Brain microvascular endothelial cell (primary cell): ENCODE measurements at regions not wholly inside any gene's neighbourhood (a gene's known extent, or its start where the extent isn't known, plus 50 kb on each side); places are given as distances from the start of the nearest gene placed in this dataset.
A peak's percentile ranks its signal among the peaks of the same experiment; 100 is the strongest.

ENCODE experiments used
- DNase-seq: peaks from one replicate; pipeline ENCODE4 v3.0.0-alpha.2; 2020
- H3K27ac ChIP-seq: fragments of 250-450 bp; sonication (Bioruptor Pico); 2 replicates; pipeline ENCODE4 v1.5.1; 2020; ENCODE audit warnings: mild to moderate bottlenecking, moderate library complexity
- H3K27me3 ChIP-seq: fragments of 250-450 bp; sonication (Bioruptor Pico); replicated peaks from 2 replicates; pipeline ENCODE4 v1.5.1; 2020; ENCODE audit warnings: mild to moderate bottlenecking
- H3K36me3 ChIP-seq: fragments of 250-450 bp; sonication (Bioruptor Pico); replicated peaks from 2 replicates; pipeline ENCODE4 v1.5.1; 2020; ENCODE audit warnings: mild to moderate bottlenecking
- H3K4me3 ChIP-seq: 2 replicates; pipeline ENCODE4 v1.5.1; 2011; ENCODE audit warnings: low read depth, mild to moderate bottlenecking, control low read depth, low read length, moderate library complexity
- in situ Hi-C: cut with HindIII; loops from 2 replicates; pipeline ENCODE4 v1.10.0; 2017; ENCODE audit warnings: low sequenced_read_pairs, low pct_ligation_motif_present
- TF ChIP-seq, protein P1 (sequence below): IDR thresholded peaks from 2 replicates; pipeline ENCODE4 v1.5.1; 2011; ENCODE audit warnings: low read depth, mild to moderate bottlenecking, moderate library complexity, low read length, control low read depth, inconsistent platforms; ENCODE audit errors: missing control alignments

DNA sequence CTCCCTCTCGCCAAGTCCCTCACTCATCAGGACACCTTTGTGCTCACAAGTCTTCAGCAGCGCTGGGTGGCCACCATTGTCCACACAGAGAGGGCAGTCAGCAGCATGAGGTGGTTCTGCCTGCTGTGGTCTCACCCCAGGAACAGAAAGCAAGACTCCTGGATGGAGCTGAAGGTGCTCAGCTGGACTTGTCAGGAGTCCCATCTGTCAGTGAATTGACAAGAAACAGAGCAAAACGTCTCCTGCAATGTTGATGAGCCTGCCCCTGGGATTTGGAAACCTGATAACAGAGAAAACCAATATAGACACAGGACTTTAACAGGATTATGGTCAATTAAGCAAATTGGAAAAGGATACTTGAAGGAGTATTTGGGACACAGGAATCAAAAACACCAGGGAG lies 122.2 kb upstream of the PRSS58 start:
- Histone ChIP-seq H3K27ac (no peak overlapping the region), H3K27me3 (no peaks in the 10 kb centered on the region), H3K4me3 (no peak overlapping the region), H3K36me3 (no peaks in the 10 kb centered on the region)
- TF ChIP-seq, protein P1, sequence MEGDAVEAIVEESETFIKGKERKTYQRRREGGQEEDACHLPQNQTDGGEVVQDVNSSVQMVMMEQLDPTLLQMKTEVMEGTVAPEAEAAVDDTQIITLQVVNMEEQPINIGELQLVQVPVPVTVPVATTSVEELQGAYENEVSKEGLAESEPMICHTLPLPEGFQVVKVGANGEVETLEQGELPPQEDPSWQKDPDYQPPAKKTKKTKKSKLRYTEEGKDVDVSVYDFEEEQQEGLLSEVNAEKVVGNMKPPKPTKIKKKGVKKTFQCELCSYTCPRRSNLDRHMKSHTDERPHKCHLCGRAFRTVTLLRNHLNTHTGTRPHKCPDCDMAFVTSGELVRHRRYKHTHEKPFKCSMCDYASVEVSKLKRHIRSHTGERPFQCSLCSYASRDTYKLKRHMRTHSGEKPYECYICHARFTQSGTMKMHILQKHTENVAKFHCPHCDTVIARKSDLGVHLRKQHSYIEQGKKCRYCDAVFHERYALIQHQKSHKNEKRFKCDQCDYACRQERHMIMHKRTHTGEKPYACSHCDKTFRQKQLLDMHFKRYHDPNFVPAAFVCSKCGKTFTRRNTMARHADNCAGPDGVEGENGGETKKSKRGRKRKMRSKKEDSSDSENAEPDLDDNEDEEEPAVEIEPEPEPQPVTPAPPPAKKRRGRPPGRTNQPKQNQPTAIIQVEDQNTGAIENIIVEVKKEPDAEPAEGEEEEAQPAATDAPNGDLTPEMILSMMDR: no peak
- no peak for DNase-seq
- in situ Hi-C loops: no loop called here

DNA sequence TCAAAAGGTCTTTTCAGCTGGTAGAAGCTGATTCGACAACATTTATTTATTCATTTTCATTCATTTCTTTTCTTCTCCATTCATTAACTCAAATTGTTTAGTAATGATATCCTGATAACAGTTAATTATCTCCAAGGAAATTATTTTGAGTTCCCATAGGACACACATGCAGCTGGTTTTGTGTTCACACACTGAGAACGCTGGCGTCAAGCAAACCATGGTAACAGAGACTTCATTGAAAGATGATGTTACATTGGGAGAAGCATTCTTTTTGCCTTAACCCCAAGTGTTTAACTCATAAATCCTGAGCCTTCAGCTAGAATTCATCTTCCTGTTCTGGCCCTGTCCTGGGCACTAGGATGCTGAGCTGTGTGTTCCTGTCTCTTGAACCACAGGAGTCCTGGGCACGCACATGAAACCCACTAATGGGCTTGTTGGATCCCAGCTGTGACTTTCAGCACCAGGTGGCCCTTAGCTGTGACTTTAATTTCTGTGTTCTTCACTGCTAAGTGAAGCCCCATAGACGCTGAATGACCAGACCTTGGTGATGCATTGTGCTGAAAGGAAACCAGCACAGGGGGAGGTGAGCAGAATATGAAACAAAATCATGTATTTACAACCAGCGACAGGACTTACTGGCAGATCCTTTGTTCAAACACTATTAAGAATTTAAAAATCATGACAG lies 121.5 kb upstream of the PRSS58 start:
- Histone ChIP-seq H3K4me3 (no peak overlapping the region), H3K27ac (no peak overlapping the region), H3K36me3 (no peaks in the 10 kb centered on the region), H3K27me3 (no peaks in the 10 kb centered on the region)
- in situ Hi-C loops: no loop called here
- DNase-seq: no peak
- TF ChIP-seq, protein P1: no peak

DNA sequence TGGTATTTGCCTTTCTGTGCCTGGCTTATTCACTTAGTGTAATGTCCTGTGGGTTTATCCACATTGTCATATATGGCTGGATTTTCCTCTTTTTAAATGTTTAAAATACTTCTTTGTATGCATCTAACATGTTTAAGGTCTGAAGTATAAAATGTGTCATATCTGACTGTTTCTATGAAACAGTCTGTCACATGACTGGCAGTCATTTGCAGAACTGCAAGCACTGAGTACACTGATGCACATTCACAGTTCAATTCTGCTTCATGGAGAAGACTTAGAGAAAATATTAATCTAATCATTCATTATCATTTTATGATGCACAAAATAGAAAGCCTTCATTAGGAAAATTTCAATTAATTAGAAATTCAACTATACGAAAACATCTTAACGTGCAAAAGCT lies 119.7 kb upstream of the PRSS58 start:
- H3K27me3 ChIP-seq: no peaks in the 10 kb centered on the region
- H3K27ac ChIP-seq: no peak overlapping the region
- no peak for DNase-seq
- TF ChIP-seq, protein P1: no peak
- in situ Hi-C loops: no loop called here
- no peak overlapping the region for H3K4me3 ChIP-seq
- no peaks in the 10 kb centered on the region for H3K36me3 ChIP-seq

DNA sequence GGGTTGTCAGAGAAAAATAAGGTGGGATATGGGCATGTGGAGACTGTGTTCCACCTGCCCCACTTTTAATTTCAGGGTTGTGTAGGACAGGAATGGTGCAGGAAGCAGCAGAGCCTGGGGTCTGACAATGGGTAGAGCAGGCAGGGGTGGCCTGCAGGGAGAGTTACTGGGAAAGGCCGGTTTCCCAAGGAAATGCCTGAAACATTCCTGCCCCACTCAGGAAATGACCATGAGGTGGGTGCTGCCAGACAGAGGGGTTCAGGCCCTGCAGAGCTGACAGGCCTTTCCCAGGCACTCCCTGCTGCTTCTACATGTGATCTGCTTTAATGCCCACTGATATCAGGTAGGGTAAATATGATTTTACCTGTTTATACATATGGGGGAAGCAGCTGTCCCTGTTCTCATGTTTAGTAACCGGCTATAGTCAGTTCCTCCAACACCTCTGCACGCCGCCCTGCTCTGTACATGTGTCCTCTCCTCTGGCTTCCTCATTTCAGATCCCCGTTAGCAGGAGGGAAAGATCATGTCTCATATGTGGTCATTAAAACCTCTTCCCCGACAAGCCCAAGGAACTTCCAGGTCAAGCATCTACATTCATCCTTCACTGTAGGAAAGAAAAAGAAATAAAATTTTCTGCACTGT lies 118.6 kb upstream of the PRSS58 start:
- no peak for DNase-seq
- in situ Hi-C loops: no loop called here

DNA sequence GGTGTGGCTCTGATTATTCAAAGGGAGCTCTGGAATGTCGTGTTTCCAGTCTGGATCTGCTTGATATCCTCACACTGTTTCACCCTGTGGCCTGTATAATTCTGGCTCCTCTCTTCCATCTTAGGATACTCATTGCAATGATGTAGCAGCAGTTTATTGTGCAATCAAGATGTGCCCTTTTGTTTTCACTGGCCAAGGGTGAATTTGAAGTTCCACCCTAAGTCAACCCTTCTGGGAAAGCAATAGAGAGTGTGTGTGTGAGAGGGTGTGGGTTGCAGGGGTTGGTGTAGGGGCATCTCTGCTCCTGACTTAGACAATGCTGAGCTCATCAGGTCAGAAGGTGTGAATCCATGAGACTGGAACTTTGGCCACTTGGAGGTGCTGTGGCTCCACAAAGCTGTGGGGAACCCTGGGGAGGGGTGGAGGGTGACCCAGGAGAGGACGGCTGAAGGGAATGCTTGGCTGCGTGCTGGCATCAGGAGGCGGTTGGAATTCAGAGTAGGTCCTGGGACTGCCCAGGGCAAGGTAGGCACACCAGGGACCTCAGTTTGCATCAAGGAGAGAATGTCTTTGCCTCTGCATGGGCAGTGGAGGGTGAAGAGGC lies 118.0 kb upstream of the PRSS58 start:
- TF ChIP-seq, protein P1: peak; percentile 45
- no peak for DNase-seq
- no peaks in the 10 kb centered on the region for H3K36me3 ChIP-seq
- in situ Hi-C loops: no loop called here
- no peaks in the 10 kb centered on the region for H3K27me3 ChIP-seq
- H3K4me3 ChIP-seq: no peak overlapping the region
- no peak overlapping the region for H3K27ac ChIP-seq

More for the DNA sequence above, 118.6 kb upstream of the PRSS58 start:
- Histone ChIP-seq H3K27ac (no peak overlapping the region), H3K36me3 (no peaks in the 10 kb centered on the region), H3K4me3 (no peak overlapping the region), H3K27me3 (no peaks in the 10 kb centered on the region)
- TF ChIP-seq, protein P1: no peak
